ENCODE measurements at regions not wholly inside any gene's neighbourhood (a gene's known extent, or its start where the extent isn't known, plus 50 kb on each side); places are given as distances from the start of the nearest gene placed in this dataset.

GRCh38 chr7:88545663-88546062 is 213.8 kb upstream of the ZNF804B start:
- no peak for TF ChIP-seq ZNF558 (tag by site-specific recombination; IDR thresholded peaks at IDR 0.05)
- TF ChIP-seq MYNN (tag by site-specific recombination; IDR thresholded peaks at IDR 0.05; ENCODE audit: borderline replicate concordance) = no peak
- TF ChIP-seq ZNF23 (tag by site-specific recombination; IDR thresholded peaks at IDR 0.05; ENCODE audit: borderline replicate concordance) = no peak
- no peak for TF ChIP-seq SALL2 (tag by site-specific recombination; IDR thresholded peaks at IDR 0.05; ENCODE audit: borderline replicate concordance)
- no peak for TF ChIP-seq BCL6B (tag by site-specific recombination; IDR thresholded peaks at IDR 0.05)
- no peak for TF ChIP-seq ZNF626 (tag by site-specific recombination; IDR thresholded peaks at IDR 0.05)
- TF ChIP-seq ZNF544 (tag by site-specific recombination; IDR thresholded peaks at IDR 0.05) = no peak
- no peak for TF ChIP-seq ZNF362 (tag by site-specific recombination; IDR thresholded peaks at IDR 0.05)
- TF ChIP-seq ZNF510 (tag by site-specific recombination; IDR thresholded peaks at IDR 0.05; ENCODE audit: insufficient replicate concordance) = no peak
- no peak for TF ChIP-seq ZNF391 (tag by site-specific recombination; IDR thresholded peaks at IDR 0.05; ENCODE audit: borderline replicate concordance, low read depth)
- TF ChIP-seq SCRT2 (tag by site-specific recombination; IDR thresholded peaks at IDR 0.05) = no peak
- no peak for TF ChIP-seq ZBTB26 (tag by site-specific recombination; optimal IDR thresholded peaks at IDR 0.05)
- TF ChIP-seq ZNF654 (tag by site-specific recombination; IDR thresholded peaks at IDR 0.05; ENCODE audit: low read depth) = no peak
- TF ChIP-seq ELK4 (IDR thresholded peaks at IDR 0.05; ENCODE audit: borderline replicate concordance, low read depth, low read length) = no peak
- TF ChIP-seq KLF10 (tag by site-specific recombination; IDR thresholded peaks at IDR 0.05) = no peak
- TF ChIP-seq PRDM6 (tag by site-specific recombination; IDR thresholded peaks at IDR 0.05) = no peak
- no peak overlapping the region for H3K4me3 ChIP-seq (ENCODE audit: low read depth, low read length)
- no peaks in the 10 kb centered on the region for H3K36me3 ChIP-seq (ENCODE audit: control insufficient read depth in 2 of 2, insufficient read depth in 1 of 2, low read length in 2 of 2)
- ChIA-PET POLR2A (no interaction called here), CTCF (interaction anchor here (0.8 to 1.9 kb wide), 6 partner anchors 23 to 1077 kb away, joined by 3 to 12 read pairs (median 4); no protein-coding TSS in a partner anchor)
- no peaks in the 10 kb centered on the region for H3K9me3 ChIP-seq (ENCODE audit: control insufficient read depth, insufficient read depth, low read depth, low read length)
- H3K27ac ChIP-seq (ENCODE audit: extremely low read depth, low read depth, low read length) = no peak overlapping the region
- no peaks in the 10 kb centered on the region for H3K4me1 ChIP-seq (ENCODE audit: control insufficient read depth, insufficient read depth, low read length)

- H3K4me3 ChIP-seq (ENCODE audit: low read depth, low read length) = no peak overlapping the region
- CTCF ChIA-PET = no interaction called here
- no peaks in the 10 kb centered on the region for H3K9me3 ChIP-seq (ENCODE audit: control insufficient read depth, insufficient read depth, low read depth, low read length)
- no peaks in the 10 kb centered on the region for H3K36me3 ChIP-seq (ENCODE audit: control insufficient read depth in 2 of 2, insufficient read depth in 1 of 2, low read length in 2 of 2)
- no peaks in the 10 kb centered on the region for H3K4me1 ChIP-seq (ENCODE audit: control insufficient read depth, insufficient read depth, low read length)
- TF ChIP-seq FEZF1 (tag by site-specific recombination; IDR thresholded peaks at IDR 0.05) (no peak), ZNF362 (tag by site-specific recombination; IDR thresholded peaks at IDR 0.05) (no peak), ZNF239 (tag by site-specific recombination; IDR thresholded peaks at IDR 0.05) (no peak)
- POLR2A ChIA-PET = no interaction called here
- no peak overlapping the region for H3K27ac ChIP-seq (ENCODE audit: extremely low read depth, low read depth, low read length)
Measured at GRCh38 chr7:88540012-88540411, 219.5 kb upstream of the ZNF804B start.
